GM18511 (cell line): ENCODE measurements at regions not wholly inside any gene's neighbourhood (a gene's known extent, or its start where the extent isn't known, plus 50 kb on each side); places are given as distances from the start of the nearest gene placed in this dataset.
"Not testable (repeated sequence)": the region's sequence is repeated elsewhere in the genome, so short reads cannot be mapped to it uniquely, and the experiment has no call there.

Experiments used
- ATAC-seq: cut with Tn5 transposase; IDR thresholded peaks from one replicate; pipeline ENCODE4 v1.9.1; 2021; ENCODE audit warnings: mild to moderate bottlenecking, moderate library complexity; ENCODE audit not compliant: unreplicated experiment

DNA sequence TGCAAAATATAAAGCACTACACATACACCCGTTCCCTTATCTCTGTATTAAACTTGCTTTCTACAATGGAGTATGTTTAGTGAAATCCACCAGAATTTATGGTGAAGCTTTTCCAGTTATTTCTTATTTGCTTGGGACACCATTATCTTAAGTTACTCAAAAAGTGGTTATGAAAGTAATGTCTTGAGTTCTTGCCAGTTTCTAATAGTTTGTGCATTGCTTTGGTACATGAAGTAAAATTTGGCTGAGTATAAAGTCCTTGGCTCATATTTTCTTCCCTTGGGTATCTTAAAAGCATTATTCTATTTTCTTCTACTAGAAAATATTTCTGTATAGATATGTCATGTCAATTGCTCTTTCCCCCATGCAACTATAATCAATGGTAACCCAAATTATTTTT lies 85.2 kb downstream of the POLR1F start:
- ATAC-seq, result no peak

DNA sequence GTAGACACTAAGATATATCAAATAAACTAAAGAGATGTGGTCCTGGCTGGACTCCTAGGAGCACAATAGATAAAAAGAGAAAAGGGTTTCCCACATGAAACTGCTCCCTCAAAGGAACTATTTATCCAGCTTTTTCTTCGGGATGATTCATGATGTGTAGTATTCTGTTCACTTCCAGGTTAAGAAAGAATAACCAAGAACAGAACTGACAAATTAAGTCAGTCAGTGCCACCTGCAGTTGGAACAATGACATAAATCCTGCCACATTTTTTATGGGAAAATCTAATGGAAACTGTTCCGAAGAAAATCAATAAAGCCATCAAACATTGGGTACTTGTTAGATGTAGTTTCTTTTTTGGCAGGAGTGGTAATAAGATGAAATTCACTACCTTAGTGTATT lies 87.1 kb downstream of the POLR1F start:
- ATAC-seq, result no peak

DNA sequence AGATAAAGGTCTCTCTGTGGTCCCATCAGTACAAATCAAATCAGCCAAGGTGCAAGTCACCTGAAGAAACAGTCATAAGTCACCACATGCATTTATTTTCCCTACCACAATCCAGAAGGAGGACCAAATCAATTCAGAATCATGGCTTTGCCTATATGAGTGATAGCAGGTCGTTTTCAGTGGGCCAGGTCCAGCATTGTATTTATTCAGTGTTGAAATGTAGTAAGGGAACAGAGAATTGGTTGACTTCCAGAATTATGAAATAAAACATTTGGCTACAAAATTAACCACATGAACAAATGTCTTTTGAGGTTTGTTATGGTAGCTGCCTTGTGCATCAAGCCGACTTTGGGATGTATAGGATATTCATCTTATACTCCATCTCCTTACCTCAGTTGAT lies 88.4 kb downstream of the POLR1F start:
- no peak for ATAC-seq

DNA sequence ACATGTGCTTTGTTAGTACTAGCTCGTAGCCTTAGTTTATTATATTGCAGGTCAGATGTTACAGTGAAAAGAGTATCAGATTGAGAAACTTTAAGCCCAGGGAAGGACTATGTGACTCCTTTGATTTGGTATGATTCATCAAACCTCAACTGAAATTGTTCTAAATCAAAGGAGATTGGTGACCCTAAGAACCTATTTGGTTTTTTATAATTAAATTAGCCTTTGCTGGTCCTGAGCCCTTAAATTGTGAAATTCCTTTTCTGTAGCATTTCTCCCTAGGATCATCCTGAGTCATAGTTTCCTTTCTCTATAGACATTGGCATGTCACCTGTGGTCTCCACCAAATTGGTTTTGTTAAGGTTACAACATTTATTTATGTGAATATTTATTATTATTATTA lies 89.7 kb downstream of the POLR1F start:
- ATAC-seq, result no peak

DNA sequence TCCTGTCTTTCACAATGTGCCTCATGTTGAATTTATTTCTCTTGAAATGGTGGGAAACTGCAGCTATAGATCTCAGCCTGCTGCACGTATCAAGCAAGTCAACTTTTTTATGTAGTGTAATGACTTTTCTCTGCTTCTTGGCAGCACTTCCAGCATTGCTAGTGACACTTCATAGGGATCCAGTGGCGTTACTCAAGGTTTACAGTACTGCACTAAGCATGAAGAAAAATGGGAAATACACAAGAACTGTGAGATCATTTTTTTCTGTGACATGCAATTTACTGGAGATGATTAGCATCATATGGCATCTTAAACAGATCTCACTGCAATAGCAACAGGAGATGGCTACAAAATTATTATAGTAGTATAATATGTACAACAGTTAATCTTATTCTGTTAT lies 90.9 kb downstream of the POLR1F start:
- no peak for ATAC-seq

DNA sequence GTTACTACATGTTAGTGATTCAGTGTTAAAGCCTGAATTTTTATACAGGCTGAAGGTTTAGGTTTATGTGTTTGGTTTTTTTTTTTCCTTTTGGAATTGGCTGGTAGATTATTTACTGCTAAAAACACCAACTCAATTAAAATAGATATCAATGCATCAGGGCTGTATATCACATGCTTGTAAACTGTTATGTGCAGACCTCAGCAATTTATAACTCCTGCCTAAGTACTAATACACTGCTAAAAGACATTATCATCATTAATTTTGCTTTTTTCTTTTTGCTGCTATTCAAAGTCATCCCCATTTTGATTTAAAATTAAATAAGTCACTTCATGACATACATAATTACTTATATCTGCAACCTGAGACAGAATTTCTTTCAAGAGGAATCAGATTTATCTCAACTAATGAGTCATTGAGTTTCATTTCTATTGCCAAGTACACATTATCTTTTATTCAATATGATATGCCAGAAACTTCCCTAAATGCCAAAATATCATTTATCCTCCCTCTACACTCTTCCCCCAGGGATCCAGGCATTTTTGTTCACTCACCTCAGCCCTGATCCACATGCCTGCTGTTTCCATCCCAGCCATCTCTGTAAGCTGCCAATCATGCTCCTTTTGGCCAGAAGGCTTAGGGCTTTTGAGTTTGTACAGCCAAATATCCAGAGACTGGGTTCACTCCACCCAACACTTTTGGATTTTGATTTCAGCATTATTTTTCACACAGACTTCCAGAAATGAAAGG lies 98.5 kb downstream of the POLR1F start:
- no peak for ATAC-seq

DNA sequence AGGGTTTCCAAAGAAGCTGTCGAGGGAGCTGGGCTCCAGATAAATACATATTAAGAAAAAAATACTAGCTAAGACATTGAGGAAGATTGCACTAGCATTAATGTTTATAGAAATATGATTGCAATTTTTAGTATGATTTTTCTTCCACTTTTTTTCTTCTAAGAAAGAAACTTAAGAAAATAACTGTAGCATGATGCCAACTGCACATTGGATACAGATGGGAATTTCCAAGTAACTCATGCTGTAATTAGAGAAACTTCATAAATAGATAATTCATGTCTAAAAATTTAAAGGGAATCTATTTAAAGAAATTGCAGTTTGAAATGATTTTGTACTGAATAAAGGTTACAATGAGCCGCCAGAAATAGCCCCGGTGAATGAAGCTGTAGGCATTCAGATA lies 119.4 kb downstream of the POLR1F start:
- no peak for ATAC-seq

DNA sequence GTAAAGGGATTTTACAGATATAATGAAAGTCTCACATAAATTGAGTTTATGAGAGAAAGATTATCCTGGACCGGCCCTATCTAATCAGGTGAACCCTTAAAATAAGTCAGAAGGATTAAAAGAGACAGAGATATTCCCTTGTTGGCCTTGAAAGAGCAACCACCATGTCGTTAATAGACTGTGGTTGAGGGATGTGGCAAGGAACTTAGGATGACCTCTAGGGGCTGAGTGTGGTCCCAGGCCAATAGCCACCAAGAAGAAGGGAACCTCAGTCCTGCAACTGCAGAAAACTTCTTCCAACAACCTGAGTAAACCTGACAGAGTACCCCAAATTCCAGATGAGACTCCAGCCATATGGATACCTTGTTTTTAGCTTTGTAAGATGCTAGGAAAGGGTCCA lies 121.5 kb downstream of the POLR1F start:
- ATAC-seq, result peak; percentile 80

DNA sequence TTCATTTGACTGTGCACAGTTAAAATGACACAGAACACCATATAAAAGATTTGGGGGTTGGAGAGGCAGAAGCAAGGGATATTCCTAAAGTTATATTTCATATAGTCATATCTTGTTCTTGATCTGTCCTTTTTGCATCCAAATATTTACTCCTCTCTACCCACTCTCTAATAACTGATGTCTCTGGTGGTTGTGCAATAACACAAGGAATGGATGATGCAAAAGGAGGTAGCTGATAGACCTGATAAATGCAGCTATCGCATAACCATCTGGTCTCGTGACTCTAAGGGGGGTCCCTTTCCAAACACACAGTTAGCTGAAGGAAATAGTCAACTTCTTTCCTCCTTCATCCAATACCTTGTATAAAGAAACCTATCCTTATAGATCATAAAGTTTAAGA lies 123.1 kb downstream of the POLR1F start:
- ATAC-seq, result no peak

DNA sequence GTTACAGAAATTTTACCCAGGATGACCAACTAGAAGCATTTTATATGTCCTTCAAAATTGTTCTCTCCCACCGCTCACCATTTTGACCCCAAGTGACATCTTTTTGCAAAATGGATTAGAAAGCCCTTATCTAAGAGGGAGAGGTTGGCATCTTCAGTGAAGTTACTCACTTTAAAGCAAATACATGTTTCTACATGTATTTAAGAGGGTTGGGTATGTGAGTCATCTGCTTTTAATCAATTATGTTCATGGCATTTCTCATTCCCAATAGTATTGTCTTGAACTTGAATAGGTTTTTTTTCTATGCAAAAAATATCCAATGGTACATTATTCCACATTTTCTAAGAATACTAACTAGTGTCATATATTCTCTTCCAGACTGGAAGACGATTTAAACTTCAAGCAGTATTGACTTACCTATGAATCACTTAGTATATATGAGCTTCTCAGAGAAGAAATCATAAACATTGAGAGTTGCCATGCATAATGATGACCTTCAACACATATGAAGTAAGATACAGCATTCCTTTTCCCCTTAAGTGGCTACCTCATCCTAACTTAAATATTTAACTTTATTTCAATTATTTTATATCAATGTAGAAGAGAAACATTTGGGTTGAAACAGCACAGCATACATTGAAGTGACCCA lies 132.8 kb downstream of the POLR1F start:
- no peak for ATAC-seq

DNA sequence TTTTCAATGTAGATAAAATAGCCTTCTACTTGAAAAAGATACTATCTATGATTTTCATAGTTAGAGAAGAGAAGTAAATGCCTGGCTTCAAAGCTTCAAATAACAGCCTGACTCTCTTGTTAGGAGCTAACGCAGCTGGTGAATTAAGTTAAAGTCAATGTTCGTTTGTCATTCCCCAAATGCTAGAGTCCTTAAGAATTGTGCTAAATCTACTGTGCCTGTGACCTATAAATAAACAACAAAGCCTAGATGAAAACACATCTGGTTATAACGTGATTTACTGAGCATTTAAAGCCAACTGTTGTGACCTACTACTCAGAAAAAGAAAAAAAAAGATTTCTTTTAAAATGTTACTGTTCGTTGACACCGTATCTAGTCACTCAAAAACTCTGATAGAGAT lies 134.7 kb downstream of the POLR1F start:
- ATAC-seq, result no peak

DNA sequence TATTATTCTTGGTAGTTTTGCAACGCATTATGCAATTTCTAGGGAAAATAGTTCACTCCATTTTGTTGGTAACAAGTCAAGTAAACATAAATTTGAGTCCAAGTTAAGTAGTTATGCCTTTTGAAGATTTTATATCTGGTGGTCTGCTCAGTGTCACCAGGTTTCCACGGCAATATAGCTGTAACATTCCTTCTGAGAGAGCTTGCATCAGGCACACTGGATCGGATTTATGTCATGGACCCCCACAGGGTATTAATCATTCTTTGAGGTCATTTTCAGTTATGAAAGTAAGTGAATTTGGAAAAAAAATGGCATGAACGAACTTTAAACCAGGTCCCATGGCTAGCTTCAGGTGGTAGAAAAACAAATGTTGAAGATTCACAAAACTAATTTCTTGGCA lies 136.3 kb downstream of the POLR1F start:
- ATAC-seq, result no peak

DNA sequence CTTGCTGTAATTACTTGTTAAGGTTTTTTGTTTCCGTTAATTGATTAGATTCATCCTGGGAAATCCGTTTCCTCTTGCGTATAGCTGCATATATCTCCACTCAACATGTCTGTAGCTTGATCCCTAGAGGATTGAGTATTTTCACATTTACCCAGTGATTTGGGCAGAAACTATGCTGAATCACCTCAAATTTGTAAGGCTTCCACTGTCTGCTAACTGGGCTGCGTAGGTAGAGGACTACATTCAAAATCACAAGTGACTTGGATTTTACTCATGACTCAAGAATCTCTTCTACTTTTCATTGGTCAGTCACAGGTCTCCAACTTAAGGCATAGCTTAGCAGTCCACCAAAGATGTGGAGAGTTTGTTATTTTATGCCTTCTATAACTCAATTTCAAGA lies 141.8 kb downstream of the POLR1F start:
- ATAC-seq, result no peak

DNA sequence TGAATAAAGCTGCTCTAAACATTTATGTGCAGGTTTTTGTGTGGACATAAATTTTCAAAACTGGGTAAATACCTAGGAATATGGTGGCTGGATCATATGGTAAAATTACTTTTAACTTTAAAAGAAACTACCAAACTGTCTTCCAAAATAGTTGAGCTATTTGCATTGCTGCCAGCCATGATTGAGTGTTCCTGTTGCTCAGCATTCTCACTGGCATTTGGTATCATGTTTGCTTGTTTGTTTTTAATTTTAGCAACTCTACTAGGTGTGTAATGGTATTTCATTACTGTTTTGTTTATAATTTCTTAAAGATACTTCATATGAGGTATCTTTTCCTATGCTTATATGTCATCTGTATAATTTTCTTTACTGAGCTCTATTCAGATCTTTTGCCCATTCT lies 143.2 kb downstream of the POLR1F start:
- ATAC-seq, result no peak

DNA sequence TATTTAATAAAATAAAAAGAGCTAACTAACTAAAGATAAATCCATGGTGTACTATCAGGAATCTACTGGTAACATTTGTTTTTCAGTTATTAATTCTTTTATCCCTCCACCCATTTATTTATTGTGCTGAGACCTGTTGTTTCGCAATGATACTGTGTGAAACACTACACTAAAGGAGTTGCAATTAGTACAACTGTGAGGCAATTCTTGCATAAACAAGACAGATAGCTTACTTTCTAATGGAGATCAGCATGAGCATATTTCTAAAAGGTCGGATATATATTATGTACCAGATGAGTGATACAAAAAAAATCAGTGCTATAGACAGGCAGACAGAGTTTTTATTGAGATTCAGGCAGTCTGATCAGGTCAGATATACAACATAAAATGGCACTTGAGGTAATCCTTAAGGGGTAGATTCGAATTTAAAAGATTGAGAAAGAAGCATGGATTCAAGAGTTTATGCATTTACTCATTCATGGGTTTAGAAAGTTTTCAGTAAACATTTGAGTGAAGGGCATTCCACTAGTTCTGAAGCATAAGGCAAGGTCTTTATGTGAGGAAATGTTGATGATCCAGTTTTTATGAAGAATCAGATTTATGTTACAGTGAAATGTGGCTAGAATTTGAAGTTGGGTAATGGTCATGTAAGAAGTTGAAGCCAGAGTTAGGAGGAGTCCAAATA lies 147.6 kb downstream of the POLR1F start:
- no peak for ATAC-seq

DNA sequence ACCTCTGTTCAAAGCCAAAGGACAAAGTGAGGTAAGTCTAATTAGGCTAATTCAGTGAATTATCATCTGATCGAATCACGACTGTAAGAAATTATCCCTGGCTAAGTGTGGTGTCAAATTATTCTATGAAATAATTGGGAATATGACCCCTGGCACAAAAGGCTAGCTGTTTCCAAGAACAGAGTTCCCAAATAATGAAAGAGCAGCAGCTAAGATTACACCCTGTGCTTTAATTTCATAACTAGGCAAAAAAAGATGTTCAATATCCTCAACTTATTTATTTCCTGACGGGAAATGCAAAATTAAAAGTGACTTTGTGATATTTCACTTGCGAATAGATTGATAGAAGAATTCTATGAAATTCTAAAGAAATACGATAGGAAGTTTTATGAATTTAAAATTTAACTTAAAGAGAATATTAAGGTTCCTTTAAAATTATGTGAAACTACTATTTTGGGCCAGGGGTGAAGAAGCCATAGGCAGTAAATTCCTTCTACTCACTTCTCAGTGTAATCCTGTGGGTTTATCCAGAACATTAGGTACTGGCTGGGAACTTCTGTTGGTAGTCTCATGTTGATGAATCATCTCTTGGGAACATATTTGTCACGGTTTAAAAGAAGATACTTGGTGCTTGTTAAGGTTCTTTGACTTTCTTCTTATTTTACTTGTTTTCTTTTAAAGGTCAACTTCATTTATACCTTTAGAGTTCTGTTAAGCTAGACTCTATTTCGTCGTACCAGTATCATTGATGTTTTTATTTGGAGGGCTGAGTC lies 148.5 kb downstream of the POLR1F start:
- ATAC-seq, result no peak

DNA sequence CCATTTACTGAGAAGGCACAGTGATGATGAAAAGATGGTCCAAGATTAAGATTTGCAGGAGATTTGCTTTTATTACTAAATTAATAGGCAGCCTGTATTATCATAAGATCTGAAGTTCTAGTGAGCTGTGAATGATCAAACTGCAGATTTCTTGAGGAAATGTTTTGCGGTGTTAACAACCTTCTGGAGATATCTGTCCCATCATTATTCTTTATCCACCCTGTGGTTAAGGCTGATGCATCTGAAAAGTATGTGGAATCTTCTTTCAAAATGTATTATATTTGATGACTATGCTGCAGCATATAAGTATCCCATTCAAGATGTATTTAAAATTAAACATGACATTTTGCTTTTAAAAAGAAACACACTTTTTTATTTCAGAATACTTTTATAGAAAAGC lies 150.3 kb downstream of the POLR1F start:
- ATAC-seq, result no peak

DNA sequence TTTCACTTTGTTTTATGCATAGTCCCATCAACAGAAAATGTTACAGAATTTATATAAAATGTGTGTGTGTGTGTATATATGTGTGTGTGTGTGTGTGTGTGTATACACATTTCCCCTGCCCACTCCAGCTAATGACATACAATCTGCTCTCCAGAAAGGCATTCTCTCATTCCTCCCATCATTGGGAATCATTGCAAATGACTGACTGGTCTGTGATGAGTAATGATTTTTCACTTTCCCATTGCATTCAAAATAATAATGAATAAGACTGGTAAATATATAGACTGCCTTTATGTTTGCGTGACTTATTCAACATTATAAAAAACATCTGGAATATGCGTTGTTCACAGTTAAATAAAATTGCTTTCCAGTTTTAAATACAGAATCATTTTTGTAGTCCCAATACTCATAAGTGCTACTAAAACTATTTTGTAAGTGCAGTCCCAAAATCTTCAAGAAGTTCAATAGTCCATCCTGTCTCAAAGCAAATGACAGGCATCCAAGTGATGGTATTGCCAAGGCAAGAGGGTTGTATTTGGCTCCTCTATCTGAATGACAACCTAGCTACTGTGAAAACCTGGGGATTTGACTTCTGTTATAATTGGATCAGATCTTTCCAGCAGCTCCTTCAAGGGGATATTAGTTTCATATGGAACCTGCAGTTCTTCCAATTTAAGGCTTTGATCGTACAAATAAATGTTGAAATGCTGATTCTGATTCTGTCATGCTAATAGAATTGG lies 150.9 kb downstream of the POLR1F start:
- ATAC-seq, result no peak

DNA sequence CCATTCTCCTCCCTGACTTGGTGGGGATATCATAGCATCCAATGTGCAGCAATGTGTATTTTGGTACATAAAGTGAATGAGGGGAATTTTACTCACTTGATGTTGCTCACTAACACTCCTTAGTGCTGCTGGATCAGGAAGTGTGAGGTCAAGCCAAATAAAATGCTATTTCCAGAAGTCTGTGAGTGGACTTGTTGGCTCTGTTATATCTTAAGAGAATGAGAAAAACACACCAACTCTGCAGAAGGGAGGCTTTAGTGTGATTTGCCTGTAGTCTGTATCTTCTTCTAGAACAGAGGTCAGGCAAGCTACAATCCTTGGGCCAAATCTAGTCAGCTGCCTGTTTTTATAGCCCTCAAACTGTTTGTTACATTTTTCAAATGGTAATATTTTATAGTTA lies 154.3 kb downstream of the POLR1F start:
- no peak for ATAC-seq

DNA sequence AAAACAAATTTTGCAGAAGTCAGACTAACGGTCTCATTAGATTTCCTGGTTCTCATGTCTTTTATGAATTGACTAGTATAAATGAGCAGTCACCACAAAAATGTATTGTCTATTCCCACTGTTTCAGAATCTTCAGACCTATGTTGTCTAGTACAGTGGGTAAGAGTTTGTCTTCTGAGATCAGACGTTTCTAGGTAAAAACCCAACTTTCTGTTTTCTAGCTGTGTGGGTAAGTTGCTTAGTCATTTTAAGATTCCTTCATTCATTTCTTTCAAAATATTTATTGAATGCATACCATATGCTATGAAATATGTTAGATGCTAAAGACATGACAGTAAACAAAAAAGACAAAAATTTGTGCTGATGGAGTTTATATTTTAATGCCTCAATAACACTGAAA lies 156.3 kb downstream of the POLR1F start:
- ATAC-seq, result no peak

DNA sequence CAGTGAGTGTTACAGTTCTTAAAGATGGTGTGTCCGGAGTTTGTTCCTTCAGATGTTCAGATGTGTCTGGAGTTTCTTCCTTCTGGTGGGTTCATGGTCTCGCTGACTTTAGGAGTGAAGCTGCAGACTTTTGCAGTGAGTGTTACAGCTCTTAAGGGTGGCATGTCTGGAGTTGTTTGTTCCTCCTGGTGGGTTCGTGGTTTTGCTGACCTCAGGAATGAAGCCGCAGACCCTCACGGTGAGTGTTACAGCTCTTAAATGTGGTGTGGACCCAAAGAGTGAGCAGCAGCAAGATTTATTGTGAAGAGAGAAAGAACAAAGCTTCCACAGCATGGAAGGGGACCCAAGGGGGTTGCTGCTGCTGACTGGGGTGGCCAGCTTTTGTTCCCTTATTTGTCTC lies 159.6 kb downstream of the POLR1F start:
- not testable (repeated sequence) for ATAC-seq
